HepG2 (cell line): ENCODE measurements at regions not wholly inside any gene's neighbourhood (a gene's known extent, or its start where the extent isn't known, plus 50 kb on each side); places are given as distances from the start of the nearest gene placed in this dataset.

ENCODE experiments used
- ATAC-seq: fragments of 200-7000 bp; cut with Tn5 transposase; 3 replicates; pipeline ENCODE4 v1.9.1; 2020; ENCODE audit warnings: mild to moderate bottlenecking, moderate library complexity
- BruUV-seq: library from RNA; stranded (reverse); fragments of 400-500 nt; replicated peaks from 2 replicates; lab custom pipeline; 2021; lab: Mats Ljungman, UMichigan
- CTCF ChIA-PET: fragments of 300-600 bp; formaldehyde crosslinking; extraction: SDS; loops from one replicate; lab custom pipeline; 2021; ENCODE audit warnings: low total read pairs, inconsistent platforms, low intra/inter-chr PET ratio; lab: Yijun Ruan, JAX
- POLR2A ChIA-PET: fragments of 350-600 bp; sonication (Branson Sonifier 250); formaldehyde crosslinking; loops from one replicate; lab custom pipeline; 2020; ENCODE audit warnings: antibody characterized with exemption, inconsistent platforms; lab: Yijun Ruan, JAX
- DNase-seq: peaks from one replicate; pipeline ENCODE4 v3.0.0-alpha.2; 2015; ENCODE audit warnings: low spot score
- FAIRE-seq: peaks from 3 replicates; lab custom pipeline; 2011; peaks lifted over from hg19 to GRCh38; lab: Jason Lieb, UNC
- H2AFZ ChIP-seq: one replicate; pipeline ENCODE4 v1.6.1; 2011; ENCODE audit warnings: low read length, inconsistent platforms
- H3K27ac ChIP-seq: fragments of 300-600 bp; 3 replicates; pipeline ENCODE4 v1.8.0; 2011; ENCODE audit warnings: mixed run types, mild to moderate bottlenecking, mixed read lengths, low read length, inconsistent platforms; ENCODE audit not compliant: insufficient read depth; ENCODE audit errors: extremely low read length
- H3K27me3 ChIP-seq, 2 experiments: fragments of 200-600 bp in 1 of 2; 2 replicates in 1 of 2; 3 replicates in 1 of 2; pipeline versions ENCODE4 v1.6.0 to v1.8.0; 2011; ENCODE audit warnings: low read length in 2 of 2, mild to moderate bottlenecking in 2 of 2, moderate library complexity in 2 of 2, inconsistent platforms in 1 of 2; ENCODE audit not compliant: insufficient read depth in 2 of 2, control insufficient read depth in 1 of 2
- H3K36me3 ChIP-seq, 2 experiments: fragments of 200-600 bp in 1 of 2; replicated peaks in 1 of 2; 2 replicates in 1 of 2; 3 replicates in 1 of 2; pipeline versions ENCODE4 v1.5.1 to v1.8.0; 2011; ENCODE audit warnings: low read length in 2 of 2, inconsistent platforms in 1 of 2; ENCODE audit not compliant: insufficient read depth in 2 of 2, control insufficient read depth in 1 of 2
- H3K4me1 ChIP-seq: 2 replicates; pipeline ENCODE4 v1.5.1; 2012; ENCODE audit warnings: low read length, inconsistent platforms; ENCODE audit not compliant: insufficient read depth
- H3K4me2 ChIP-seq: 2 replicates; pipeline ENCODE4 v1.6.0; 2011; ENCODE audit warnings: low read depth, low read length, inconsistent platforms
- H3K4me3 ChIP-seq, 3 experiments: fragments of 200-600 bp in 1 of 3; sonication (generic), shearing (Covaris generic) in 1 of 3; replicated peaks in 1 of 3; 2 replicates each; pipeline ENCODE4 v1.5.1; 2011 to 2016; ENCODE audit warnings: low read length in 3 of 3, inconsistent platforms in 2 of 3, low read depth in 2 of 3, mild to moderate bottlenecking in 2 of 3, control low read depth in 1 of 3, mixed read lengths in 1 of 3; ENCODE audit not compliant: insufficient read depth in 1 of 3
- H3K79me2 ChIP-seq: one replicate; pipeline ENCODE4 v1.6.1; 2011; ENCODE audit warnings: low read length, inconsistent platforms; ENCODE audit not compliant: insufficient read depth
- H3K9ac ChIP-seq: 2 replicates; pipeline ENCODE4 v1.6.0; 2011; ENCODE audit warnings: mild to moderate bottlenecking, low read depth, low read length, inconsistent platforms; ENCODE audit not compliant: insufficient read depth
- H3K9me3 ChIP-seq: 2 replicates; pipeline ENCODE4 v1.5.1; 2012; ENCODE audit warnings: mild to moderate bottlenecking, low read length
- H4K20me1 ChIP-seq: 2 replicates; pipeline ENCODE4 v1.6.0; 2011; ENCODE audit warnings: inconsistent platforms, mild to moderate bottlenecking, low read length, moderate library complexity; ENCODE audit not compliant: insufficient read depth
- DDIT3 ChIP-seq: sonication (generic); formaldehyde crosslinking; IDR thresholded peaks from 2 replicates; pipeline ENCODE4 v1.4.0; 2020; ENCODE audit warnings: mild to moderate bottlenecking, missing genetic modification reagents
- KAT7 ChIP-seq: IDR thresholded peaks from 2 replicates; pipeline ENCODE4 v1.6.1; 2018; ENCODE audit warnings: borderline replicate concordance, missing compliant biosample characterization
- KDM5B ChIP-seq: sonication (generic); formaldehyde crosslinking; IDR thresholded peaks from 2 replicates; pipeline ENCODE4 v1.4.0; 2020; ENCODE audit warnings: missing genetic modification reagents, mild to moderate bottlenecking, borderline replicate concordance
- KMT2B ChIP-seq: IDR thresholded peaks from 2 replicates; pipeline ENCODE4 v1.6.1; 2016; ENCODE audit warnings: missing genetic modification reagents, missing compliant biosample characterization
- PBX2 ChIP-seq: IDR thresholded peaks from 2 replicates; pipeline ENCODE4 v1.6.1; 2016; ENCODE audit warnings: control low read depth
- RNF2 ChIP-seq: fragments of 450-650 bp; conservative IDR thresholded peaks from 2 replicates; pipeline ENCODE4 v1.6.1; 2016; ENCODE audit warnings: low read depth
- TGIF2 ChIP-seq: IDR thresholded peaks from 2 replicates; pipeline ENCODE4 v1.6.1; 2016; ENCODE audit warnings: control low read depth, missing compliant biosample characterization
- ZNF205 ChIP-seq: IDR thresholded peaks from 2 replicates; pipeline ENCODE4 v1.6.1; 2018; ENCODE audit warnings: missing biosample characterization, missing genetic modification reagents
- ZNF263 ChIP-seq: sonication (generic); formaldehyde crosslinking; IDR thresholded peaks from 2 replicates; pipeline ENCODE4 v1.4.0; 2020; ENCODE audit warnings: missing genetic modification reagents
- ZNF557 ChIP-seq: sonication (generic); formaldehyde crosslinking; IDR thresholded peaks from 2 replicates; pipeline ENCODE4 v1.4.0; 2020; ENCODE audit warnings: missing genetic modification reagents
- ZNF7 ChIP-seq: IDR thresholded peaks from 2 replicates; pipeline ENCODE4 v1.6.1; 2016; ENCODE audit warnings: missing biosample characterization, missing genetic modification reagents
- ZNF749 ChIP-seq: sonication (generic); formaldehyde crosslinking; IDR thresholded peaks from 2 replicates; pipeline ENCODE4 v1.8.0; 2022; ENCODE audit warnings: mild to moderate bottlenecking, missing genetic modification reagents, moderate library complexity, borderline replicate concordance
- ZNF782 ChIP-seq: sonication (generic); formaldehyde crosslinking; IDR thresholded peaks from 2 replicates; pipeline ENCODE4 v1.4.0; 2020; ENCODE audit warnings: missing genetic modification reagents, mild to moderate bottlenecking, borderline replicate concordance
- WGBS: methylation state at CpG from one replicate; pipeline ENCODE4 v1.1.6; 2017; ENCODE audit warnings: low lambda C conversion rate; 5-methylcytosine and 5-hydroxymethylcytosine counted together
- in situ Hi-C: cut with HindIII; loops from 2 replicates; pipeline ENCODE4 v1.10.0; 2017; ENCODE audit warnings: low pct_unique_long_range_greater_than_20kb; ENCODE audit not compliant: extremely low pct_ligation_motif_present
- intact Hi-C: fragments of 100-400 bp; cut with micrococcal nuclease; formaldehyde crosslinking; loops from one replicate; pipeline ENCODE4 v1.10.0; 2022; ENCODE audit not compliant: unreplicated experiment
- TF ChIP-seq, protein P1 (sequence below): sonication (generic); formaldehyde crosslinking; IDR thresholded peaks from 2 replicates; pipeline ENCODE4 v1.4.0; 2020; ENCODE audit warnings: missing genetic modification reagents
- TF ChIP-seq, protein P2 (sequence below): sonication (generic); formaldehyde crosslinking; IDR thresholded peaks from 2 replicates; pipeline ENCODE4 v1.4.0; 2020; ENCODE audit warnings: missing genetic modification reagents
- TF ChIP-seq, protein P3 (sequence below): sonication (generic); formaldehyde crosslinking; conservative IDR thresholded peaks from 2 replicates; pipeline ENCODE4 v1.4.0; 2020; ENCODE audit warnings: missing genetic modification reagents

DNA sequence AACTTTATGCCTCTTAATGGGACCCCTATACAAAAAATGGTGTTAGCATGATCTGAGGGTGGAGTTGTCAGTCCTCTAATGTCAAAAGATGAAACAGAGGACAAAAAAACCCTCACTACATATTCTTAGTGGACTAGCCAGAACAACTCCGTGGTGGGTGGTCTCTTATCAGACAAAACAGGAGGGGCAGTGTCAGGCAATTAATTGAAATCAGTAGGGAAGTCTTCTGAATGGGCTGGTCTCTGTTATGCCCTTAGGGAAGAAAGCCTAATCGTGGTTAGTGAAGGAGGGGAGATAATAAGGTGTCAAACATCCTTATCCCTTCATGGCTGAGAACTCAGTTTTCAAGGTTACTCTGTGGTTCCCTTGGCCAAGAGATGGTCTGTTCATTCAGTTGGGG, 909.4 kb downstream of the GRID1 start:
- CTCF ChIA-PET = no interaction called here
- H3K27me3 ChIP-seq = no peaks in the 10 kb centered on the region
- POLR2A ChIA-PET = no interaction called here
- TF ChIP-seq ZNF205 (CRISPR knock-in tag) (no peak), KAT7 (CRISPR knock-in tag) (no peak), KDM5B (CRISPR knock-in tag) (no peak), PBX2 (CRISPR knock-in tag) (no peak), ZNF263 (CRISPR knock-in tag) (no peak), KMT2B (CRISPR knock-in tag) (no peak), ZNF782 (no peak), DDIT3 (CRISPR knock-in tag) (no peak), ZNF749 (no peak), RNF2 (no peak), ZNF557 (CRISPR knock-in tag) (no peak), ZNF7 (CRISPR knock-in tag) (no peak), TGIF2 (no peak)
- TF ChIP-seq, protein P1, sequence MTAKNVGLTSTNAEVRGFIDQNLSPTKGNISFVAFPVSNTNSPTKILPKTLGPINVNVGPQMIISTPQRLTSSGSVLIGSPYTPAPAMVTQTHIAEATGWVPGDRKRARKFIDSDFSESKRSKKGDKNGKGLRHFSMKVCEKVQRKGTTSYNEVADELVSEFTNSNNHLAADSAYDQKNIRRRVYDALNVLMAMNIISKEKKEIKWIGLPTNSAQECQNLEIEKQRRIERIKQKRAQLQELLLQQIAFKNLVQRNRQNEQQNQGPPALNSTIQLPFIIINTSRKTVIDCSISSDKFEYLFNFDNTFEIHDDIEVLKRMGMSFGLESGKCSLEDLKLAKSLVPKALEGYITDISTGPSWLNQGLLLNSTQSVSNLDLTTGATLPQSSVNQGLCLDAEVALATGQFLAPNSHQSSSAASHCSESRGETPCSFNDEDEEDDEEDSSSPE = no peak
- TF ChIP-seq, protein P2, sequence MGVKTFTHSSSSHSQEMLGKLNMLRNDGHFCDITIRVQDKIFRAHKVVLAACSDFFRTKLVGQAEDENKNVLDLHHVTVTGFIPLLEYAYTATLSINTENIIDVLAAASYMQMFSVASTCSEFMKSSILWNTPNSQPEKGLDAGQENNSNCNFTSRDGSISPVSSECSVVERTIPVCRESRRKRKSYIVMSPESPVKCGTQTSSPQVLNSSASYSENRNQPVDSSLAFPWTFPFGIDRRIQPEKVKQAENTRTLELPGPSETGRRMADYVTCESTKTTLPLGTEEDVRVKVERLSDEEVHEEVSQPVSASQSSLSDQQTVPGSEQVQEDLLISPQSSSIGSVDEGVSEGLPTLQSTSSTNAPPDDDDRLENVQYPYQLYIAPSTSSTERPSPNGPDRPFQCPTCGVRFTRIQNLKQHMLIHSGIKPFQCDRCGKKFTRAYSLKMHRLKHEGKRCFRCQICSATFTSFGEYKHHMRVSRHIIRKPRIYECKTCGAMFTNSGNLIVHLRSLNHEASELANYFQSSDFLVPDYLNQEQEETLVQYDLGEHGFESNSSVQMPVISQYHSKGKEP (CRISPR knock-in tag) = no peak
- TF ChIP-seq, protein P3, sequence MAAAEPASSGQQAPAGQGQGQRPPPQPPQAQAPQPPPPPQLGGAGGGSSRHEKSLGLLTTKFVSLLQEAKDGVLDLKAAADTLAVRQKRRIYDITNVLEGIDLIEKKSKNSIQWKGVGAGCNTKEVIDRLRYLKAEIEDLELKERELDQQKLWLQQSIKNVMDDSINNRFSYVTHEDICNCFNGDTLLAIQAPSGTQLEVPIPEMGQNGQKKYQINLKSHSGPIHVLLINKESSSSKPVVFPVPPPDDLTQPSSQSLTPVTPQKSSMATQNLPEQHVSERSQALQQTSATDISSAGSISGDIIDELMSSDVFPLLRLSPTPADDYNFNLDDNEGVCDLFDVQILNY = no peak

More for the DNA sequence above, 909.4 kb downstream of the GRID1 start:
- FAIRE-seq (no peak), DNase-seq (no peak), ATAC-seq (no peak)
- Histone ChIP-seq H2AFZ (no peak overlapping the region), H4K20me1 (no peaks in the 10 kb centered on the region), H3K9ac (no peak overlapping the region), H3K9me3 (no peaks in the 10 kb centered on the region), H3K4me1 (no peaks in the 10 kb centered on the region), H3K79me2 (no peaks in the 10 kb centered on the region), H3K27ac (no peak overlapping the region), H3K4me3 (no peak overlapping the region), H3K4me2 (no peak overlapping the region), H3K36me3 (no peaks in the 10 kb centered on the region)
- in situ Hi-C loops = no loop called here
- BruUV-seq = no TSS peak
- WGBS = 2% methylated on average over 2 of the region's 2 CpGs
- intact Hi-C loops = no loop called here
